ENCODE measurements at regions not wholly inside any gene's neighbourhood (a gene's known extent, or its start where the extent isn't known, plus 50 kb on each side); places are given as distances from the start of the nearest gene placed in this dataset.
A peak's percentile ranks its signal among the peaks of the same experiment; 100 is the strongest.

DNA sequence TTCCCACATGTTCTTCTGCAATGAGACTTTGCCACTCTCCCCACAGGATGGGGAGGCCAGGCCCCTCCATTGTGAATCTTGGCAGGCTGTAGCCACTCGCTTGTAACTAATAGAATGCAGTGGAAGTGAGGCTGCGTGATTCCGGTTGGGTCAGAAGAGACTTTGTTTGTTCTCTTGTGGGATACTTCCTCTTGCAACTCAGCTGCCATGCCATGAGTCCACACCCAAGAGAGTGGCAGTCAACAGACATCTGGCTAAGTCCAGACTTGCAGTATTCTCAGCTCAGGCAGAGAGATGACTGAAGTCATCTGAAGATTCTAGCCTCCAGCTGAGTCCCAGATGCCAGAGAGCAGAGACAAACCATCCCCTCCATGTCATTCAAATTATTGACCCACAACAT lies 153.4 kb upstream of the GDF10 start:
- ATAC-seq (no peak), DNase-seq (no peak)
- POLR2A ChIA-PET, result no interaction called here
- no peaks in the 10 kb centered on the region for H3K36me3 Mint-ChIP-seq (ENCODE audit: low read depth)
- no peak overlapping the region for H3K4me3 Mint-ChIP-seq
- CTCF ChIA-PET, result no interaction called here
- no peak overlapping the region for H3K27ac Mint-ChIP-seq
- H3K27me3 Mint-ChIP-seq, result no peaks in the 10 kb centered on the region
- peaks cover 15% of the 10 kb centered on the region for H3K4me1 Mint-ChIP-seq (ENCODE audit: low read depth)
- no peaks in the 10 kb centered on the region for H3K9me3 Mint-ChIP-seq
- intact Hi-C loops (cut with micrococcal nuclease), result no loop called here
- TF ChIP-seq, protein P1, sequence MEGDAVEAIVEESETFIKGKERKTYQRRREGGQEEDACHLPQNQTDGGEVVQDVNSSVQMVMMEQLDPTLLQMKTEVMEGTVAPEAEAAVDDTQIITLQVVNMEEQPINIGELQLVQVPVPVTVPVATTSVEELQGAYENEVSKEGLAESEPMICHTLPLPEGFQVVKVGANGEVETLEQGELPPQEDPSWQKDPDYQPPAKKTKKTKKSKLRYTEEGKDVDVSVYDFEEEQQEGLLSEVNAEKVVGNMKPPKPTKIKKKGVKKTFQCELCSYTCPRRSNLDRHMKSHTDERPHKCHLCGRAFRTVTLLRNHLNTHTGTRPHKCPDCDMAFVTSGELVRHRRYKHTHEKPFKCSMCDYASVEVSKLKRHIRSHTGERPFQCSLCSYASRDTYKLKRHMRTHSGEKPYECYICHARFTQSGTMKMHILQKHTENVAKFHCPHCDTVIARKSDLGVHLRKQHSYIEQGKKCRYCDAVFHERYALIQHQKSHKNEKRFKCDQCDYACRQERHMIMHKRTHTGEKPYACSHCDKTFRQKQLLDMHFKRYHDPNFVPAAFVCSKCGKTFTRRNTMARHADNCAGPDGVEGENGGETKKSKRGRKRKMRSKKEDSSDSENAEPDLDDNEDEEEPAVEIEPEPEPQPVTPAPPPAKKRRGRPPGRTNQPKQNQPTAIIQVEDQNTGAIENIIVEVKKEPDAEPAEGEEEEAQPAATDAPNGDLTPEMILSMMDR (IDR thresholded peaks at IDR 0.05), result no peak

DNA sequence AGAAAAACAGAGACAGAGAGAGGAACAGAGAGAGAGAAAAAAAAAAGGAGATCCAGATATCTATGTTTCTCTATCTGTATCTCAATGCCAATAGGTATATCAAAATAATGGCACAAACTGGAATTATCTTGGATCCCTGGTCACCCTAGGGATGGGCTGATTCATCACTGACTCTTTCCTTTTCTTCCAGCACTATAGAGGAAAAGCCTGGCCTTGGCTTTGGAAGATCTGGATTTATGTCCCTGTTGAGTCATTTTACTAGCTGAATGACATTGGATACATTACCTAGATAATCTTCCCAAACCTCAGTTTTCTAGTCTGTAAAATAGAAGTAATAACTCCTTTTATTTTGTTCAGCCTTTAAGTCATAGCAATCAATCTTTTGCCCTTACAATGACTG lies 152.8 kb upstream of the GDF10 start:
- H3K36me3 Mint-ChIP-seq (ENCODE audit: low read depth), result no peaks in the 10 kb centered on the region
- no peak overlapping the region for H3K4me3 Mint-ChIP-seq
- no peaks in the 10 kb centered on the region for H3K9me3 Mint-ChIP-seq
- no peak overlapping the region for H3K27ac Mint-ChIP-seq
- ATAC-seq (no peak), DNase-seq (no peak)
- TF ChIP-seq, protein P1 (IDR thresholded peaks at IDR 0.05), result no peak
- POLR2A ChIA-PET, result no interaction called here
- CTCF ChIA-PET, result no interaction called here
- H3K4me1 Mint-ChIP-seq (ENCODE audit: low read depth), result peaks cover 15% of the 10 kb centered on the region
- no peaks in the 10 kb centered on the region for H3K27me3 Mint-ChIP-seq
- intact Hi-C loops (cut with micrococcal nuclease), result no loop called here

DNA sequence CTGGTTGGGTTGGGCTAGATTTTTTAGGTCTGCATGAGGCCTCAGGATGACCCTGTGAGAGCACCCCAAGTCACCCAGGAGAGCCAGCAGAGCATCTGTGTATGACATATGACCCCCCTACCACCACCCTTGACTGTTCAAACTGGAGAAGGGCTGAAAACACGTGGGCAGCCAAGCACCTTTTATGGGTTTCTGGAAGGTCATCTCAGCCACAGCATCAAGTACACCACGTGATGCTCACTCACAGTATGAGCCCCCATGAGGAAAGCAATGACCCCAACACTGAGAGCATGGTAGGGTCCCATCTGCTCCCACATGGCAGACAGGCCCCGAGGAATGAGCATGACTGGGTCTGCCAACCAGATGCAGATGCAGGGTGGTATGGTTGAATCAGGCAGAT lies 149.4 kb upstream of the GDF10 start:
- H3K4me1 Mint-ChIP-seq (ENCODE audit: low read depth), result peaks cover 19% of the 10 kb centered on the region
- ATAC-seq, result no peak
- TF ChIP-seq, protein P1 (IDR thresholded peaks at IDR 0.05), result no peak
- DNase-seq, result no peak
- H3K9me3 Mint-ChIP-seq, result peaks cover 13% of the 10 kb centered on the region
- intact Hi-C loops (cut with micrococcal nuclease), result no loop called here
- no peak overlapping the region for H3K4me3 Mint-ChIP-seq
- no peak overlapping the region for H3K27ac Mint-ChIP-seq
- ChIA-PET CTCF (interaction anchor here (1.8 kb wide), 1 partner anchor 103 kb away, joined by 6 read pairs; no protein-coding TSS in a partner anchor), POLR2A (interaction anchor here (1.5 kb wide), 1 partner anchor 14 kb away, joined by 3 read pairs; no protein-coding TSS in a partner anchor)
- H3K27me3 Mint-ChIP-seq, result no peaks in the 10 kb centered on the region
- H3K36me3 Mint-ChIP-seq (ENCODE audit: low read depth), result peaks cover 1% of the 10 kb centered on the region

DNA sequence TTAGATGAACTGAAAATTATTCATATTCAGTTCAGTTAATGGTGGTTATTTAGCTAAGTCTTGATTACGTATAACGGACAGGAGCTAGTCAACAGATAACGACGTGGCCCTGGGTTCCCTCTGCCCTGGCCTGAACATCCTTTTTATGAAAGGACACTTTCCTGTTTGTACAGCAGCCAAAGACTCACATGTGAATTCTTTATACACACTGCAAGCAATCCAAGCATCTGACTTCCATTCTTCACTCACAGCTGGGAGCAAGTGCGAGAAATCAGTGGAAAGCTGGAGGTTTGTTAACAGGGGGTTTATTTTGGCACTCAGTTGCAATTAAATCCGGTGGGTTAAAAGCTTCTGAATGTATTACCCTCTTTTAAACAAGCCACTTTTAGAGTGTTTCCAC lies 148.1 kb upstream of the GDF10 start:
- ATAC-seq, result no peak
- CTCF ChIA-PET, result interaction anchor here (0.9 to 2.0 kb wide), 12 partner anchors 10 to 127 kb away, joined by 3 to 10 read pairs (median 5); no protein-coding TSS in a partner anchor
- TF ChIP-seq, protein P1 (IDR thresholded peaks at IDR 0.05), result no peak

GRCh38 chr10:47152861-47153349 lies 147.1 kb upstream of the GDF10 start:
- POLR2A ChIA-PET, result interaction anchor here (1.2 kb wide), 1 partner anchor 105 kb away, joined by 3 read pairs; no protein-coding TSS in a partner anchor
- ATAC-seq (peak; percentile 85), DNase-seq (peak; percentile 22)
- CTCF ChIA-PET, result interaction anchor here (0.6 to 2.0 kb wide), 17 partner anchors 9 to 159 kb away, joined by 3 to 10 read pairs (median 4); no protein-coding TSS in a partner anchor
- peaks cover 16% of the 10 kb centered on the region for H3K9me3 Mint-ChIP-seq
- intact Hi-C loops (cut with micrococcal nuclease), result no loop called here
- H3K27me3 Mint-ChIP-seq, result no peaks in the 10 kb centered on the region
- H3K4me3 Mint-ChIP-seq, result no peak overlapping the region
- peaks cover 1% of the 10 kb centered on the region for H3K36me3 Mint-ChIP-seq (ENCODE audit: low read depth)
- TF ChIP-seq, protein P1 (IDR thresholded peaks at IDR 0.05), result peak; percentile 69
- H3K4me1 Mint-ChIP-seq (ENCODE audit: low read depth), result peaks cover 13% of the 10 kb centered on the region
- H3K27ac Mint-ChIP-seq, result peak overlapping the region; percentile 17

More for the DNA sequence above, 148.1 kb upstream of the GDF10 start:
- Mint-ChIP-seq H3K36me3 (ENCODE audit: low read depth) (peaks cover 1% of the 10 kb centered on the region), H3K4me1 (ENCODE audit: low read depth) (peaks cover 13% of the 10 kb centered on the region), H3K9me3 (peaks cover 16% of the 10 kb centered on the region), H3K27me3 (no peaks in the 10 kb centered on the region), H3K27ac (no peak overlapping the region), H3K4me3 (no peak overlapping the region)
- intact Hi-C loops (cut with micrococcal nuclease), result no loop called here
- no peak for DNase-seq
- POLR2A ChIA-PET, result no interaction called here

Data from activated CD8-positive, alpha-beta T cell treated with anti-CD3 and anti-CD28 coated beads for 36 hours (primary cell).